ENCODE measurements at regions not wholly inside any gene's neighbourhood (a gene's known extent, or its start where the extent isn't known, plus 50 kb on each side); places are given as distances from the start of the nearest gene placed in this dataset.

GRCh38 chr7:70944516-70944915, 187.4 kb upstream of the GALNT17 start:
- TF ChIP-seq, protein P1, sequence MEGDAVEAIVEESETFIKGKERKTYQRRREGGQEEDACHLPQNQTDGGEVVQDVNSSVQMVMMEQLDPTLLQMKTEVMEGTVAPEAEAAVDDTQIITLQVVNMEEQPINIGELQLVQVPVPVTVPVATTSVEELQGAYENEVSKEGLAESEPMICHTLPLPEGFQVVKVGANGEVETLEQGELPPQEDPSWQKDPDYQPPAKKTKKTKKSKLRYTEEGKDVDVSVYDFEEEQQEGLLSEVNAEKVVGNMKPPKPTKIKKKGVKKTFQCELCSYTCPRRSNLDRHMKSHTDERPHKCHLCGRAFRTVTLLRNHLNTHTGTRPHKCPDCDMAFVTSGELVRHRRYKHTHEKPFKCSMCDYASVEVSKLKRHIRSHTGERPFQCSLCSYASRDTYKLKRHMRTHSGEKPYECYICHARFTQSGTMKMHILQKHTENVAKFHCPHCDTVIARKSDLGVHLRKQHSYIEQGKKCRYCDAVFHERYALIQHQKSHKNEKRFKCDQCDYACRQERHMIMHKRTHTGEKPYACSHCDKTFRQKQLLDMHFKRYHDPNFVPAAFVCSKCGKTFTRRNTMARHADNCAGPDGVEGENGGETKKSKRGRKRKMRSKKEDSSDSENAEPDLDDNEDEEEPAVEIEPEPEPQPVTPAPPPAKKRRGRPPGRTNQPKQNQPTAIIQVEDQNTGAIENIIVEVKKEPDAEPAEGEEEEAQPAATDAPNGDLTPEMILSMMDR (IDR thresholded peaks at IDR 0.05) = no peak
- TF ChIP-seq POLR2A (IDR thresholded peaks at IDR 0.05; ENCODE audit: low read depth) (no peak), EP300 (IDR thresholded peaks at IDR 0.05) (no peak), POLR2AphosphoS5 (IDR thresholded peaks at IDR 0.05) (no peak)
